ENCODE measurements at regions not wholly inside any gene's neighbourhood (a gene's known extent, or its start where the extent isn't known, plus 50 kb on each side); places are given as distances from the start of the nearest gene placed in this dataset.
A peak's percentile ranks its signal among the peaks of the same experiment; 100 is the strongest.

DNA sequence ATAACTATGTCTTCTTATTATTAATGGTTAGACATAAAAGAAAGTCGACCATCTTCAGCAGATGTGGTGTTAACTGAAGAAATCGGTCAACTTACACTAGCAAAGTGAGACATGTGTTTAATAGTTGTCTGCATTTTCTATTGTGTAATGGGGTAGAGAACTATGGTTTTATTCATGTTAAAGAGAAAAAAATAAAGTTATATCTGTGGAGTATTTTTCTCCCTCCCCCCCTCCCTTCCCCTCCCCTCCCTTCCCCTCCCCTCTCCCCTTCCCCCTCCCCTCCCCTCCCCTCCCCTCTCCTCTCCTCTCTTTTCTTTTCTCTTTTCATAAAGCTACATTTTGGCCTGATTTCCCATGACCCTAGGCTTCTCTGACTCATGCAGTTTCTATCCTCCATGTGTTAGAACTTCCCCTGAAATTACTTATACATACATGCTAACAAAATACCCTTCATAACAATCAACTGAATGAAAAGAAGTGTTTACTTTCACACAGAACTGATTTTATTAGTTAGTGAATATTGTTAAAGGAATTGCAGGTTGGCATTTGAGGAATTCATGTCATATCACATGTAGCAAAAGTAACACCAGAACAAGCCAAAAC is 1431.0 kb upstream of the ATXN8OS start:
- 24% methylated on average over 2 of the region's 2 CpGs for WGBS (ENCODE audit: insufficient coverage, low coverage, missing lambda C conversion rate)
- H3K4me2 ChIP-seq (ENCODE audit: insufficient read depth, low read length), result no peak overlapping the region
- intact Hi-C loops (cut with micrococcal nuclease) (no loop called here), in situ Hi-C loops (cut with MboI) (no loop called here)
- no peaks in the 10 kb centered on the region for H3K79me2 ChIP-seq (ENCODE audit: control insufficient read depth, insufficient read depth, low read length)
- no peak for ATAC-seq
- no TSS peak for BruUV-seq (replicated peaks)
- H3K36me3 ChIP-seq (ENCODE audit: control insufficient read depth, insufficient read depth, low read length), result no peaks in the 10 kb centered on the region
- H3K9me3 ChIP-seq (replicated peaks; ENCODE audit: control insufficient read depth, insufficient read depth, low read depth, low read length), result no peaks in the 10 kb centered on the region
- H3K27me3 ChIP-seq (ENCODE audit: control insufficient read depth in 2 of 2, insufficient read depth in 2 of 2, low read length in 2 of 2), result no peaks in the 10 kb centered on the region
- H3K4me3 ChIP-seq, result no peak overlapping the region
- H3K9me1 ChIP-seq (ENCODE audit: control insufficient read depth, insufficient read depth, low read length), result no peaks in the 10 kb centered on the region
- H3K27ac ChIP-seq (ENCODE audit: extremely low read depth, low read depth, low read length), result no peak overlapping the region
- no peak for DNase-seq (ENCODE audit: extremely low read depth in 1 of 4, low spot score in 3 of 4)
- no peak overlapping the region for H3K9ac ChIP-seq (ENCODE audit: insufficient read depth in 1 of 2, low read depth in 2 of 2, low read length in 2 of 2)
- H2AFZ ChIP-seq (ENCODE audit: low read depth, low read length), result no peak overlapping the region
- no peaks in the 10 kb centered on the region for H4K20me1 ChIP-seq (replicated peaks; ENCODE audit: control insufficient read depth, insufficient read depth, low read length)
- no peak for FAIRE-seq
- CTCF ChIA-PET (ENCODE audit: low intra/inter-chr PET ratio), result no interaction called here
- H3K4me1 ChIP-seq (replicated peaks in 1 of 2; ENCODE audit: control insufficient read depth in 2 of 2, insufficient read depth in 2 of 2, low read length in 2 of 2), result no peaks in the 10 kb centered on the region
- POLR2A ChIA-PET, result no interaction called here
- TF ChIP-seq ZNF239 (CRISPR knock-in tag; IDR thresholded peaks at IDR 0.05) (no peak), HNRNPK (IDR thresholded peaks at IDR 0.05; ENCODE audit: low read depth, low read length, poor library complexity, severe bottlenecking) (peak; percentile 88), PCBP1 (IDR thresholded peaks at IDR 0.05; ENCODE audit: low read depth, low read length, poor library complexity, severe bottlenecking) (peak; percentile 60)

DNA sequence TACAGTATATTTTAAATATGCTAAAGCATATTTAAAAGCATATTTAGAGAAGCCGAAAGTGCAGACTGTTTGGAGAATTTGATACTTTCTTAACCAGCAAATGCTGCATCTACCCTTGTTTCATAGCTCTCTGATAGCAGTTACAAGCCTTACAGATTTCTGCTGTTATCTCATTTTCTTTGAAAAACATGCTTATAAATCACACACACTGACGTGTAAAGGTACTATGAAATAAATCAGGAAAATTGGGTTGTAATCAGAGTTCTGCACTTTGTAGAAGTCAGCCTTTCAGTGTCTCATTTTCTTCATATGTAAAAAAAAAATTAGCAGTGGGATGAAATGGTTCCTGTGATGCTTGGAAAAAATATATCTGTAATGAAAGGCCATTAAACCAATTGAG is 1432.4 kb upstream of the ATXN8OS start:
- no peak overlapping the region for H2AFZ ChIP-seq (ENCODE audit: low read depth, low read length)
- ATAC-seq, result no peak
- 14% methylated on average over 2 of the region's 2 CpGs for WGBS (ENCODE audit: insufficient coverage, low coverage, missing lambda C conversion rate)
- ChIA-PET CTCF (ENCODE audit: low intra/inter-chr PET ratio) (no interaction called here), POLR2A (interaction anchor here (0.6 kb wide), 1 partner anchor 201 kb away, joined by 3 read pairs; no protein-coding TSS in a partner anchor)
- H3K79me2 ChIP-seq (ENCODE audit: control insufficient read depth, insufficient read depth, low read length), result no peaks in the 10 kb centered on the region
- H3K4me1 ChIP-seq (replicated peaks in 1 of 2; ENCODE audit: control insufficient read depth in 2 of 2, insufficient read depth in 2 of 2, low read length in 2 of 2), result no peaks in the 10 kb centered on the region
- no peak overlapping the region for H3K4me2 ChIP-seq (ENCODE audit: insufficient read depth, low read length)
- H4K20me1 ChIP-seq (replicated peaks; ENCODE audit: control insufficient read depth, insufficient read depth, low read length), result no peaks in the 10 kb centered on the region
- no peak for DNase-seq (ENCODE audit: extremely low read depth in 1 of 4, low spot score in 3 of 4)
- H3K27ac ChIP-seq (ENCODE audit: extremely low read depth, low read depth, low read length), result no peak overlapping the region
- intact Hi-C loops (cut with micrococcal nuclease), result no loop called here
- H3K27me3 ChIP-seq (ENCODE audit: control insufficient read depth in 2 of 2, insufficient read depth in 2 of 2, low read length in 2 of 2), result no peaks in the 10 kb centered on the region
- FAIRE-seq, result no peak
- in situ Hi-C loops (cut with MboI), result no loop called here
- no peak overlapping the region for H3K4me3 ChIP-seq
- BruUV-seq (replicated peaks), result no TSS peak
- no peak overlapping the region for H3K9ac ChIP-seq (ENCODE audit: insufficient read depth in 1 of 2, low read depth in 2 of 2, low read length in 2 of 2)
- H3K36me3 ChIP-seq (ENCODE audit: control insufficient read depth, insufficient read depth, low read length), result no peaks in the 10 kb centered on the region
- no peaks in the 10 kb centered on the region for H3K9me1 ChIP-seq (ENCODE audit: control insufficient read depth, insufficient read depth, low read length)
- H3K9me3 ChIP-seq (replicated peaks; ENCODE audit: control insufficient read depth, insufficient read depth, low read depth, low read length), result no peaks in the 10 kb centered on the region
- TF ChIP-seq, protein P1, sequence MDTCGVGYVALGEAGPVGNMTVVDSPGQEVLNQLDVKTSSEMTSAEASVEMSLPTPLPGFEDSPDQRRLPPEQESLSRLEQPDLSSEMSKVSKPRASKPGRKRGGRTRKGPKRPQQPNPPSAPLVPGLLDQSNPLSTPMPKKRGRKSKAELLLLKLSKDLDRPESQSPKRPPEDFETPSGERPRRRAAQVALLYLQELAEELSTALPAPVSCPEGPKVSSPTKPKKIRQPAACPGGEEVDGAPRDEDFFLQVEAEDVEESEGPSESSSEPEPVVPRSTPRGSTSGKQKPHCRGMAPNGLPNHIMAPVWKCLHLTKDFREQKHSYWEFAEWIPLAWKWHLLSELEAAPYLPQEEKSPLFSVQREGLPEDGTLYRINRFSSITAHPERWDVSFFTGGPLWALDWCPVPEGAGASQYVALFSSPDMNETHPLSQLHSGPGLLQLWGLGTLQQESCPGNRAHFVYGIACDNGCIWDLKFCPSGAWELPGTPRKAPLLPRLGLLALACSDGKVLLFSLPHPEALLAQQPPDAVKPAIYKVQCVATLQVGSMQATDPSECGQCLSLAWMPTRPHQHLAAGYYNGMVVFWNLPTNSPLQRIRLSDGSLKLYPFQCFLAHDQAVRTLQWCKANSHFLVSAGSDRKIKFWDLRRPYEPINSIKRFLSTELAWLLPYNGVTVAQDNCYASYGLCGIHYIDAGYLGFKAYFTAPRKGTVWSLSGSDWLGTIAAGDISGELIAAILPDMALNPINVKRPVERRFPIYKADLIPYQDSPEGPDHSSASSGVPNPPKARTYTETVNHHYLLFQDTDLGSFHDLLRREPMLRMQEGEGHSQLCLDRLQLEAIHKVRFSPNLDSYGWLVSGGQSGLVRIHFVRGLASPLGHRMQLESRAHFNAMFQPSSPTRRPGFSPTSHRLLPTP (IDR thresholded peaks at IDR 0.05; ENCODE audit: borderline replicate concordance, extremely low read depth, insufficient read length), result no peak
- TF ChIP-seq BCOR (IDR thresholded peaks at IDR 0.05) (no peak), ZFP30 (CRISPR knock-in tag; IDR thresholded peaks at IDR 0.05; ENCODE audit: borderline replicate concordance) (no peak), ZNF695 (CRISPR knock-in tag; IDR thresholded peaks at IDR 0.05) (no peak), L3MBTL2 (IDR thresholded peaks at IDR 0.05) (no peak), TBL1XR1 (IDR thresholded peaks at IDR 0.05; ENCODE audit: low read length in 2 of 2) (no peak), ZNF589 (CRISPR knock-in tag; IDR thresholded peaks at IDR 0.05; ENCODE audit: low read depth) (no peak), TCF7L2 (IDR thresholded peaks at IDR 0.05; ENCODE audit: low read depth, low read length) (no peak), RFX5 (IDR thresholded peaks at IDR 0.05; ENCODE audit: low read depth, low read length) (no peak)
- TF ChIP-seq, protein P2, sequence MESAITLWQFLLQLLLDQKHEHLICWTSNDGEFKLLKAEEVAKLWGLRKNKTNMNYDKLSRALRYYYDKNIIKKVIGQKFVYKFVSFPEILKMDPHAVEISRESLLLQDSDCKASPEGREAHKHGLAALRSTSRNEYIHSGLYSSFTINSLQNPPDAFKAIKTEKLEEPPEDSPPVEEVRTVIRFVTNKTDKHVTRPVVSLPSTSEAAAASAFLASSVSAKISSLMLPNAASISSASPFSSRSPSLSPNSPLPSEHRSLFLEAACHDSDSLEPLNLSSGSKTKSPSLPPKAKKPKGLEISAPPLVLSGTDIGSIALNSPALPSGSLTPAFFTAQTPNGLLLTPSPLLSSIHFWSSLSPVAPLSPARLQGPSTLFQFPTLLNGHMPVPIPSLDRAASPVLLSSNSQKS (CRISPR knock-in tag; IDR thresholded peaks at IDR 0.05), result no peak

Data from K562 (cell line).